Caki2 (cell line): ENCODE measurements at regions not wholly inside any gene's neighbourhood (a gene's known extent, or its start where the extent isn't known, plus 50 kb on each side); places are given as distances from the start of the nearest gene placed in this dataset.

ENCODE experiments used
- DNase-seq: peaks from one replicate; pipeline ENCODE4 v3.0.0-alpha.2; 2015; ENCODE audit warnings: low read depth
- in situ Hi-C: cut with HindIII; loops from 2 replicates; pipeline ENCODE4 v1.10.0; 2016; ENCODE audit warnings: low sequenced_read_pairs, low pct_unique_long_range_greater_than_20kb, mixed read lengths

GRCh38 chr18:78676622-78677482 lies 302.8 kb upstream of the SALL3 start:
- in situ Hi-C loops, result no loop called here
- no peak for DNase-seq

- DNase-seq, result no peak
- in situ Hi-C loops, result no loop called here
These were observed 301.9 kb upstream of the SALL3 start for GRCh38 chr18:78677483-78678317.

- in situ Hi-C loops, result no loop called here
- DNase-seq, result no peak
These were observed 301.3 kb upstream of the SALL3 start for GRCh38 chr18:78678318-78678695.

GRCh38 chr18:78679031-78679430 lies 300.6 kb upstream of the SALL3 start:
- in situ Hi-C loops, result no loop called here
- DNase-seq, result no peak

GRCh38 chr18:78679613-78680260 lies 299.9 kb upstream of the SALL3 start:
- in situ Hi-C loops, result no loop called here
- no peak for DNase-seq

GRCh38 chr18:78681396-78681795 lies 298.2 kb upstream of the SALL3 start:
- in situ Hi-C loops, result no loop called here

GRCh38 chr18:78681934-78682333 lies 297.7 kb upstream of the SALL3 start:
- DNase-seq, result no peak
- in situ Hi-C loops, result no loop called here

More at GRCh38 chr18:78681396-78681795, 298.2 kb upstream of the SALL3 start:
- no peak for DNase-seq

- no peak for DNase-seq
- in situ Hi-C loops, result no loop called here
These were observed 296.9 kb upstream of the SALL3 start for GRCh38 chr18:78682716-78683115.

- in situ Hi-C loops, result no loop called here
- DNase-seq, result no peak
These were observed 296.2 kb upstream of the SALL3 start for GRCh38 chr18:78683191-78684010.

GRCh38 chr18:78685250-78685979 lies 294.2 kb upstream of the SALL3 start:
- in situ Hi-C loops, result no loop called here

GRCh38 chr18:78685980-78686530 lies 293.6 kb upstream of the SALL3 start:
- in situ Hi-C loops, result no loop called here
- no peak for DNase-seq

More at GRCh38 chr18:78685250-78685979, 294.2 kb upstream of the SALL3 start:
- no peak for DNase-seq

GRCh38 chr18:78686976-78687685 lies 292.5 kb upstream of the SALL3 start:
- in situ Hi-C loops, result no loop called here
- no peak for DNase-seq

- no peak for DNase-seq
These were observed 291.9 kb upstream of the SALL3 start for GRCh38 chr18:78687736-78688135.

GRCh38 chr18:78688249-78688648 lies 291.4 kb upstream of the SALL3 start:
- in situ Hi-C loops, result no loop called here
- DNase-seq, result no peak

More at GRCh38 chr18:78687736-78688135, 291.9 kb upstream of the SALL3 start:
- in situ Hi-C loops, result no loop called here

GRCh38 chr18:78688916-78689315 lies 290.7 kb upstream of the SALL3 start:
- in situ Hi-C loops, result no loop called here

GRCh38 chr18:78689606-78690005 lies 290.0 kb upstream of the SALL3 start:
- in situ Hi-C loops, result no loop called here
- no peak for DNase-seq

More at GRCh38 chr18:78688916-78689315, 290.7 kb upstream of the SALL3 start:
- no peak for DNase-seq

GRCh38 chr18:78692105-78692504 lies 287.5 kb upstream of the SALL3 start:
- in situ Hi-C loops, result no loop called here
- DNase-seq, result no peak
